Neuronal stem cell (in vitro differentiated cells): ENCODE measurements at regions not wholly inside any gene's neighbourhood (a gene's known extent, or its start where the extent isn't known, plus 50 kb on each side); places are given as distances from the start of the nearest gene placed in this dataset.

ENCODE experiments used
- DNase-seq: peaks from one replicate; pipeline ENCODE4 v3.0.0-alpha.2; 2013; ENCODE audit warnings: low spot score
- H2AFZ ChIP-seq: one replicate; pipeline ENCODE4 v1.6.1; 2013; ENCODE audit warnings: mild to moderate bottlenecking, low read length, inconsistent platforms
- H2AK5ac ChIP-seq: 2 replicates; pipeline ENCODE4 v1.6.1; 2013; ENCODE audit warnings: low read depth, mild to moderate bottlenecking, inconsistent platforms, low read length, moderate library complexity, mixed read lengths
- H2BK120ac ChIP-seq: 2 replicates; pipeline ENCODE4 v1.6.1; 2013; ENCODE audit warnings: low read depth, mild to moderate bottlenecking, inconsistent platforms, low read length, moderate library complexity, mixed read lengths
- H2BK12ac ChIP-seq: one replicate; pipeline ENCODE4 v1.6.1; 2013; ENCODE audit warnings: low read length, inconsistent platforms
- H2BK15ac ChIP-seq: 2 replicates; pipeline ENCODE4 v1.6.1; 2013; ENCODE audit warnings: mild to moderate bottlenecking, low read length, inconsistent platforms, mixed read lengths
- H2BK5ac ChIP-seq: one replicate; pipeline ENCODE4 v1.6.1; 2013; ENCODE audit warnings: inconsistent platforms, mild to moderate bottlenecking, low read length, moderate library complexity
- H3K14ac ChIP-seq: one replicate; pipeline ENCODE4 v1.6.1; 2013; ENCODE audit warnings: low read length, inconsistent platforms
- H3K18ac ChIP-seq: 2 replicates; pipeline ENCODE4 v1.6.1; 2013; ENCODE audit warnings: low read length, inconsistent platforms
- H3K23ac ChIP-seq: 2 replicates; pipeline ENCODE4 v1.6.1; 2013; ENCODE audit warnings: low read depth, mild to moderate bottlenecking, mixed read lengths, low read length, inconsistent platforms; ENCODE audit not compliant: poor library complexity
- H3K27ac ChIP-seq: replicated peaks from 3 replicates; pipeline ENCODE4 v1.5.1; 2013; ENCODE audit warnings: low read length, inconsistent platforms
- H3K27me3 ChIP-seq, 3 experiments: 2 replicates each; pipeline ENCODE4 v1.6.1; 2013; ENCODE audit warnings: low read length in 3 of 3, mild to moderate bottlenecking in 2 of 3, inconsistent platforms in 1 of 3, low read depth in 1 of 3, mixed read lengths in 1 of 3, moderate library complexity in 1 of 3; ENCODE audit not compliant: control insufficient read depth in 3 of 3, insufficient read depth in 3 of 3
- H3K36me3 ChIP-seq, 2 donors: replicated peaks in 1 of 2; 2 replicates each; pipeline ENCODE4 v1.6.1; 2013; ENCODE audit warnings: low read length in 2 of 2; ENCODE audit not compliant: control insufficient read depth in 2 of 2, insufficient read depth in 2 of 2
- H3K4ac ChIP-seq: 2 replicates; pipeline ENCODE4 v1.6.1; 2013; ENCODE audit warnings: inconsistent platforms, mild to moderate bottlenecking, low read length, moderate library complexity
- H3K4me1 ChIP-seq, 2 donors: 1 replicate in 1 of 2; 2 replicates in 1 of 2; pipeline ENCODE4 v1.6.1; 2013; ENCODE audit warnings: low read length in 2 of 2, low read depth in 1 of 2; ENCODE audit not compliant: control insufficient read depth in 2 of 2, insufficient read depth in 1 of 2
- H3K4me2 ChIP-seq: one replicate; pipeline ENCODE4 v1.6.1; 2013; ENCODE audit warnings: mild to moderate bottlenecking, low read length, inconsistent platforms; ENCODE audit not compliant: insufficient read depth, poor library complexity, severe bottlenecking
- H3K4me3 ChIP-seq, 2 donors: 2 replicates each; pipeline ENCODE4 v1.5.1; 2013; ENCODE audit warnings: low read length in 2 of 2, mild to moderate bottlenecking in 2 of 2, inconsistent platforms in 1 of 2, moderate library complexity in 1 of 2
- H3K79me1 ChIP-seq: one replicate; pipeline ENCODE4 v1.6.1; 2013; ENCODE audit warnings: low read depth, mild to moderate bottlenecking, inconsistent platforms, low read length, moderate library complexity
- H3K9ac ChIP-seq: one replicate; pipeline ENCODE4 v1.6.1; 2013; ENCODE audit warnings: mild to moderate bottlenecking, low read depth, low read length, inconsistent platforms; ENCODE audit not compliant: poor library complexity
- H3K9me3 ChIP-seq, 2 donors: replicated peaks in 1 of 2; 2 replicates each; pipeline versions ENCODE3 to v1.6.1; 2013; ENCODE audit warnings: low read length in 2 of 2, mild to moderate bottlenecking in 2 of 2, inconsistent platforms in 1 of 2, low read depth in 1 of 2, mixed read lengths in 1 of 2, moderate library complexity in 1 of 2; ENCODE audit not compliant: control insufficient read depth in 2 of 2, insufficient read depth in 1 of 2
- H4K8ac ChIP-seq: one replicate; pipeline ENCODE4 v1.6.1; 2013; ENCODE audit warnings: low read depth, mild to moderate bottlenecking, inconsistent platforms, low read length, moderate library complexity
- H4K91ac ChIP-seq: one replicate; pipeline ENCODE4 v1.6.1; 2013; ENCODE audit warnings: low read length, low read depth, mild to moderate bottlenecking, inconsistent platforms; ENCODE audit not compliant: poor library complexity
- WGBS, 2 donors: extraction: QIAGEN DNeasy Blood & Tissue Kit; methylation state at CpG; one replicate each; pipeline ENCODE4 v1.1.7; 2013; ENCODE audit warnings: missing lambda C conversion rate in 2 of 2, mixed read lengths in 1 of 2; ENCODE audit not compliant: insufficient read length in 2 of 2, insufficient replicate concordance in 1 of 2; ENCODE audit errors: extremely low coverage in 2 of 2; 5-methylcytosine and 5-hydroxymethylcytosine counted together

- no peak overlapping the region for H2BK15ac ChIP-seq
- no peaks in the 10 kb centered on the region for H3K79me1 ChIP-seq
- no peak overlapping the region for H2AK5ac ChIP-seq
- H3K23ac ChIP-seq, result no peak overlapping the region
- no peak overlapping the region for H3K4ac ChIP-seq
- no peak overlapping the region for H2AFZ ChIP-seq
- H2BK120ac ChIP-seq, result no peak overlapping the region
- no peaks in the 10 kb centered on the region for H3K36me3 ChIP-seq
- no peak overlapping the region for H4K91ac ChIP-seq
- H2BK12ac ChIP-seq, result no peak overlapping the region
- no peak for DNase-seq
- H3K4me2 ChIP-seq, result no peak overlapping the region
- H3K9me3 ChIP-seq, result no peaks in the 10 kb centered on the region
- H3K27me3 ChIP-seq, result no peaks in the 10 kb centered on the region
- H3K14ac ChIP-seq, result no peak overlapping the region
- H3K18ac ChIP-seq, result no peak overlapping the region
- H3K27ac ChIP-seq, result no peak overlapping the region
- no peak overlapping the region for H4K8ac ChIP-seq
- H2BK5ac ChIP-seq, result no peak overlapping the region
- H3K4me1 ChIP-seq, result no peaks in the 10 kb centered on the region
- H3K9ac ChIP-seq, result no peak overlapping the region
- no peak overlapping the region for H3K4me3 ChIP-seq
Observed at GRCh38 chr3:88209356-88209755, 59.6 kb downstream of the C3orf38 start.

DNA sequence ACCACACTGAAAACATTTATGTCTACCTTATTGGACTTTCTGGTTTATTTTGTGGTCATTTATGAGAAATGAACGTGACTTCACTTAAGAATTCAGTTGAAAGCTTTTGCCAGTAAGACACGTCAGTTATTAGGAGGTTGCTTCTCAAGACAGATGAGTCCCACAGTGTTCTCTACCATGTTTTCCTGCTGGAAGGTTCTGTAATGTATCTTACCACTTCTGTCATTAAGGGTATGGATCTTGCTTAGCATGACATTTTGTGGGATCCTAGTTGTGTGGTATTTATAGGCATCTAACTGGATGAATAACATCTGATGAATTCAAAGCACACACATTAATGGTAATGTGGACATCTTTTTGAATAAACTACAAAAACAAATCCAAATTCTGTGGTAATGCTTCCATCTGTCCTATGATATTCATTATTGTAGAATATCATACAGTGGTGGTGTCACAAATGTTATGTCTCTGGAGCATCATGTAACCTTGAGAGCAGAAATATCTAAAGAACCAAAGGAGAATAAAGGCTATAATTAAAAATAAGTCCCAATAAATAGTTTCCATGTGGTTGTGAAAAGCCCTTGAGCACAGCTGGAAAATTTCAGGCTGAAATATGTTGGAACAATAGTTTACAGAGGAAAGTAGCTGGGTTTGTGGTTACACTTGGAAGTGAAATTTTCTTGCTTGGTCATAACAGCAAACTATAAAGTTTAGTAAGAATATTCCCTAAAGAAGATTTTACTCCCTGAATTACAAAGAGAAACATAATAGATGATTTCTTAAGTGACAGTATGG is 61.5 kb downstream of the C3orf38 start:
- no peaks in the 10 kb centered on the region for H3K27me3 ChIP-seq
- no peak overlapping the region for H3K4me2 ChIP-seq
- no peak for DNase-seq
- H4K8ac ChIP-seq, result peak overlapping the region; percentile 43
- H3K23ac ChIP-seq, result no peak overlapping the region
- no peak overlapping the region for H4K91ac ChIP-seq
- WGBS, 2 donors, result no CpG with 5 or more reads among the region's 2 CpGs
- no peaks in the 10 kb centered on the region for H3K9me3 ChIP-seq
- no peak overlapping the region for H3K4me3 ChIP-seq
- H2BK15ac ChIP-seq, result no peak overlapping the region
- no peak overlapping the region for H3K9ac ChIP-seq
- no peak overlapping the region for H2BK12ac ChIP-seq
- H3K27ac ChIP-seq, result no peak overlapping the region
- no peaks in the 10 kb centered on the region for H3K79me1 ChIP-seq
- H3K14ac ChIP-seq, result no peak overlapping the region
- no peaks in the 10 kb centered on the region for H3K36me3 ChIP-seq
- H2AK5ac ChIP-seq, result no peak overlapping the region
- no peaks in the 10 kb centered on the region for H3K4me1 ChIP-seq
- no peak overlapping the region for H2BK5ac ChIP-seq
- no peak overlapping the region for H2AFZ ChIP-seq
- no peak overlapping the region for H2BK120ac ChIP-seq
- H3K18ac ChIP-seq, result no peak overlapping the region
- H3K4ac ChIP-seq, result no peak overlapping the region

DNA sequence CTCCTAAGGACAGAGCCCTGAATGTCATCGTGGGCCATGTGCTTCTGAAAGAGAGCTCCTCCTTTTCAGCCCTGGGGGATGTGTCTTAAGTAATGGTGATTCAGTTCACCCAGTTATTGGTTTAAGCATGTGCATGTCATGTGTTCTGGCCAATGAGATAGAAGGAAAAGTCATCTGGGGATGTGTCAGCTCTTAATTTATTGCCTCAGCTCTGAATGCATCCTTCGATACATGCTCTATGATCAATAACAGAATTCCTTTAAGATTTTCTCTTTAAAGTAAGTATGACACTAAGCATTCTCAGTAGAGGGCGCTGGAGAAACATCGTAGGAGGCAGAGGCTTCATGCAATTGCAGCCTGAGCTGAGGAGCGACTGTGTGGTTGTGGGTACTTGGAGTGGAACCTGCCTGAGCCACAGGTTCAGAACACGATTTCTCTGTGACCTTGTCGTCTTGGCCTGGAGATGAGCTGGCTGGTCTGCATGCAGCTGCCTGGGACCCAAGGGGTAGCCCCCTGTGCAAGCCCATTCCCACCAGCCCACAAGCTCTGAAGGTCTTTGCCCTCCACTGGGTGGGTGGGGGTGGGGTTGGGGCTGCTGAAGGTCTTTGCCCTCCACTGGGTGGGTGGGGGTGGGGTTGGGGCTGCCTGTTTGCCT is 69.5 kb downstream of the C3orf38 start:
- H3K9ac ChIP-seq, result no peak overlapping the region
- no peak overlapping the region for H2BK15ac ChIP-seq
- H3K36me3 ChIP-seq, result no peaks in the 10 kb centered on the region
- no peak overlapping the region for H3K18ac ChIP-seq
- H3K4me3 ChIP-seq, result no peak overlapping the region
- H4K8ac ChIP-seq, result no peak overlapping the region
- H3K79me1 ChIP-seq, result no peaks in the 10 kb centered on the region
- no peak overlapping the region for H3K23ac ChIP-seq
- no peak overlapping the region for H3K4ac ChIP-seq
- WGBS, 2 donors, result no CpG with 5 or more reads among the region's 7 CpGs
- H3K4me1 ChIP-seq, result no peaks in the 10 kb centered on the region
- no peak overlapping the region for H2AK5ac ChIP-seq
- H2BK5ac ChIP-seq, result no peak overlapping the region
- H3K27ac ChIP-seq, result no peak overlapping the region
- peak; percentile 64 for DNase-seq
- H3K14ac ChIP-seq, result no peak overlapping the region
- H3K27me3 ChIP-seq, result no peaks in the 10 kb centered on the region
- H2BK12ac ChIP-seq, result no peak overlapping the region
- H2AFZ ChIP-seq, result peak overlapping the region; percentile 47
- no peaks in the 10 kb centered on the region for H3K9me3 ChIP-seq
- no peak overlapping the region for H3K4me2 ChIP-seq
- H4K91ac ChIP-seq, result no peak overlapping the region
- no peak overlapping the region for H2BK120ac ChIP-seq

DNA sequence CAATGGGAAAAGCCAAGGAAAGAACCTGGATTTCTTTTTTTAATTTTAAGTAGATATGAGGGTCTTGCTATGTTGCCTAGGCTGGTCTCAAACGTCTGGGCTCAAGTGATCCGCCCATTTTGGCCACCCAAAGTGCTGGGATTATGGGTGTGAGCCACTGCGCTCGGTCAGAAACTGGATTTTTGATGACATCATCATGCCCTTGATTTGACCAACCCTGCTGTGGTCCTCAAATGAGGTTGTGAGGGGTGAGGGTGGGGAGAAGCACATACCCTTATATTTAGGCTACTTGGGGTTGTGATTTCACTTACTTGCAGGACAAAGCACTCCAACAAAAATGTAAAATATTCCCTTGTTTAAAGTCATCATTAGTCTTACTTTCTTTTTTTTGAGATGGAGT is 70.4 kb downstream of the C3orf38 start:
- no peak overlapping the region for H2AFZ ChIP-seq
- no peak overlapping the region for H2BK15ac ChIP-seq
- no peak for DNase-seq
- H3K4me2 ChIP-seq, result no peak overlapping the region
- no peak overlapping the region for H3K18ac ChIP-seq
- H3K14ac ChIP-seq, result no peak overlapping the region
- no peak overlapping the region for H2BK12ac ChIP-seq
- no peaks in the 10 kb centered on the region for H3K79me1 ChIP-seq
- H2BK5ac ChIP-seq, result no peak overlapping the region
- no CpG with 5 or more reads among the region's 4 CpGs for WGBS, 2 donors
- H2BK120ac ChIP-seq, result no peak overlapping the region
- H3K36me3 ChIP-seq, result no peaks in the 10 kb centered on the region
- no peaks in the 10 kb centered on the region for H3K27me3 ChIP-seq
- H2AK5ac ChIP-seq, result no peak overlapping the region
- no peak overlapping the region for H3K9ac ChIP-seq
- no peak overlapping the region for H3K4me3 ChIP-seq
- no peak overlapping the region for H3K23ac ChIP-seq
- H3K4ac ChIP-seq, result no peak overlapping the region
- H3K9me3 ChIP-seq, result no peaks in the 10 kb centered on the region
- H3K27ac ChIP-seq, result no peak overlapping the region
- no peaks in the 10 kb centered on the region for H3K4me1 ChIP-seq
- no peak overlapping the region for H4K91ac ChIP-seq
- H4K8ac ChIP-seq, result no peak overlapping the region
